ENCODE measurements at regions not wholly inside any gene's neighbourhood (a gene's known extent, or its start where the extent isn't known, plus 50 kb on each side); places are given as distances from the start of the nearest gene placed in this dataset.

DNA sequence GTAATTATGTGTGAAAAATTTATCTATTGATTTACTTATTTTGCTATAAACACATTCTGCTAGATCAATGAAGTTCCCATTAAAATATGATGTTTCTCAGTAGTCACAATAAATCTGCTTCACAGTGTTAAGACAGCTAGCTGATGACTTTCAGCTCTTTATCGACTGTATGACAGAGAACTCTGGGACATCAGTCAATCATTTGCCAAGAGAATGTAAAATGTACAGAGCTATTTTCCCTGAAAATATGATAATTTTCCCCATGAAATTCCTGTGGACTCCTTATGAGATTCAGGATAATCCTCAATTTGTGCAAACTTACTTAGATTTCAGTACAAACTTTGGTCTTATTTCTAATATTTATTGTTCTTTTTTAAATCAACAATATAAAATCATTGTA lies 430.5 kb downstream of the SLITRK6 start:
- no peak for DNase-seq

DNA sequence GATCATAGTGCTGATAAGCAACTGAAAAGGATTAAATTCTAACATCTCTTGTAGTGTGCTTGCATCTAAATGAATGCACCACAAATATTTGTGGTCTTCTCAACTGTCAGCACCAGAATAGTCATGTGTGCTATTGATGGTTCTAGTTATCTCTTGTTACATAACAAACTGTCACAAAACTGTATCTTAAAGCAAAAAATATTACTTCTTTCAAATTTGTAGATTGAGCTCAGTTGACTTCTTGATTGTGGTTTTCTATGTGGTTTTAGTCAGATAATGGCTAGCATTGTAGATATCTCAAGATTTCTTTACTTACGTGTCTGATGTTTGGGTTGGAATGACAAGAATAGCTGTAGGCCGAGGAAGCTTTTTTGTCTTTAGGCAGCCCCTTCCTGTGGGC lies 431.3 kb downstream of the SLITRK6 start:
- DNase-seq = no peak

DNA sequence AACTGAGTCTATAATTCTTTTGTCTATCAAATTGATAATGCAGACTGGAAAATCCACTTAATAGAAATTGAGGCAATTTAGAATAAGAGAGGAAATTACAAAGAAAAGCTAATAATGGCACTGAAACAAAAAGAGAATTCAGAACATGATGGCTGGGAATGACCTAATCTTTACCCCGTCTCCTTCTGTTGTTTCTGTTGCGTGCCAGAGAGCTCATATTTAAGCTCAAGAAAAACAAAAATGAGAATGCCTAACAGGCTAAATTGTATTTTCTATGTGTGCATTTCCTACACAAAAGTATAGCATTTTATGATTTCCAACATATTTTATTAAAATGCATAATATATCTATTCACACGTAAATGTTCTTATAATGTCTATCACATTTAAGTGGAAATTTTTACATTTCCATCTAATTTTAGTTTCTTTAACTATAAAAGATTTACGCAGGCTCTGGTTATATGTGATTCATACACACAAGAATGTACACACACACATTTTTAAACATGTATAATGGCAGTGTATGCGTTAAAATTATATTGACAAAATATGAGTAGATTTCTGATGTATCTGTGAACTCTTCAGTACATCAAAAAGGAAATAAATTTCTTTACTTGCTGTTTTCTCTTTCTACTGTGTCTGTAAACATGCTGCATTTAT lies 432.3 kb downstream of the SLITRK6 start:
- no peak for DNase-seq

DNA sequence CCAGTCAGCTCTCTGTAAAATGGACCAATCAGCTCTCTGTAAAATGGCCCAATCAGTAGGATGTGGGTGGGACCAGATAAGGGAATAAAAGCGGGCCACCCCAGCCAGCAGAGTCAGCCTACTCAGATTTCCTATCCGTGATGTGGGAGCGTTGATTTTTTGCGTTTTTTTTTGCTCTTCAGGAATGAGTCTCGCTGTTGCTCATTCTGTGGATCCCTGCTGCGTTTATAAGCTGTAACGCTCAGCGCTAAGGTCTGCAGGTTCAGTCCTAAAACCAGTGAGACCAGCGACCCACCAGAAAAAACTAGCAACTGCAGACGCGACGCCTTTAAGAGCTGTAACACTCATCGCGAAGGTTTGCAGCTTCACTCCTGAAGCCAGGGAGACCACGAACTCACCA lies 435.7 kb downstream of the SLITRK6 start:
- DNase-seq = no peak

DNA sequence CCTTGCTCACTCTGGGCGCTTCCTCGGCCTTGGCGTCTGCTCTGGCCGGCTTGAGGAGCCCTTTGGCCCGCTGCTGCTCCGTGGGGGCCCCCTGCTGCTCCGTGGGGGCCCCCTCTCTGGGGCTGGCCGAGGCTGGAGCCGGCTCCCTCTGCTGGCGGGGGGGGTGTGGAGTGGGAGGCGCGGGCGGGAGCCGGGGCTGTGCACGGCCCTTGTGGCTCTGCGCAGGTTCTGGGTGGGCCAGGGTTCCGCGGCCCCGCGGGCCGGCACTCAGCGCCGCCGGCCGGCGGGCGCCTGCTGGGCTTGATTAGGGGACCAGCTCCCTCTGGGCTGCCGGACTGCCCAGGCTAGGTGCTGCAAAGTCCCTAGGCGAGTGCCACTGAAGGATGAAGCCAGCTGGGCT lies 436.2 kb downstream of the SLITRK6 start:
- DNase-seq = no peak

DNA sequence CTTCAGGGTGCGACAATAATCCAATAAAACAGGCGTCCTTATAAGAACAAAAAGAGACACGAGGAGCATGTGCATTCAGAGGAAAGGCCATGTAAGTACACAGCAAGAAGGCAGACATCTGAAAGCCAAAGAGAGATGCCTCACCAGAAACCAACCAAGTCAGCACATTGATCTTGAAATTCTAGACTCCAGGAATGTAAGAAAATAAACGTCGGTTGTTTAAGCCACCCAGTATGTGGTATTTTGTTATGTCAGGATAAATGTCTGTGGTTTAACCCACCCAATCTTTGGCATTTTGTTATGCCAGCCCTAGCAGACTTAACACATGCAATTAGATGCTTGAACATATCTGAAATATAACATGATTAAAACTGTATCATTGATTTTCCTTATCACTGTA lies 452.0 kb downstream of the SLITRK6 start:
- DNase-seq = no peak

DNA sequence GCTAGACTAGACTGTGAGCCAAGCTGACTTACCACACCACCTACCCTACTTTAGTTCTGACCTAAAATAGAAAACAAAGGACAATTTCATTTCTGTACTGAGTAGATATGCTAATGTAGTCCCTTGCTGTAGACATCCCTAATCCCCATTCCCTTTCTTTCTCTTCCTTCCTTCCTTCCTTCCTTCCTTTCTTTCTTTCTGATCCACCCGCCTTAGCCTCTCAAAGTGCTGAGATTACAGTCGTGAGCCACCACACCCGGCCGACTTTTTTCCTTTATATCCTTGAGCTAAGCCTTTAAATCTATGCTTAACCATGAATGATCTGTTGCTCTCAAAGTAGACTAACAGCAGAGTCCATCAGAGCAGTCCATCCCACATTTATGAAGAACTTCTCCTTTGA lies 465.0 kb downstream of the SLITRK6 start:
- DNase-seq = no peak

DNA sequence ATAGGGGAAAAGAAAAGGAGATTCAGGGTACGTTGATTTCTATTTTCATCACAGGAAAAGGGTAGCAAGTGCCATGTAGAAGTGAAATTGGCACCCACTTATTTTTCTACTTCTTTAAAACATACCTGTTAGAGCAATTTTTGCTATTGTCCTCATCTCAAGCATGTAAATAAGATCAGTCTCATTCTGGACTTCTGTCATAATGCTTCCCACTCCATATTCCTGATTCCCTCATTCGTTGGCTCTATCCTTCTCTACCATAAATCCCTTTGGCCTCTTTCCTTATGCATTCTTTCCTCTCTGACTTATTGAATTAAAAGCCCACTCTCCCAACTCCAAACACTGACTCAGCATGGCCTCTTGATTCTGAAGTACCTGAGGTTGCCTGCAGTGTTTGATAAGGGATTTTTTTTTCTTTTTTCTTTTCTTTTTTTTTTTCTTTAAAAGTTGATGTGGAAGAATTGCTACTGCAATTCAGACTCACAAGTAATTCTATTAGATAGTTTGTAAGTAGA lies 465.7 kb downstream of the SLITRK6 start:
- no peak for DNase-seq

DNA sequence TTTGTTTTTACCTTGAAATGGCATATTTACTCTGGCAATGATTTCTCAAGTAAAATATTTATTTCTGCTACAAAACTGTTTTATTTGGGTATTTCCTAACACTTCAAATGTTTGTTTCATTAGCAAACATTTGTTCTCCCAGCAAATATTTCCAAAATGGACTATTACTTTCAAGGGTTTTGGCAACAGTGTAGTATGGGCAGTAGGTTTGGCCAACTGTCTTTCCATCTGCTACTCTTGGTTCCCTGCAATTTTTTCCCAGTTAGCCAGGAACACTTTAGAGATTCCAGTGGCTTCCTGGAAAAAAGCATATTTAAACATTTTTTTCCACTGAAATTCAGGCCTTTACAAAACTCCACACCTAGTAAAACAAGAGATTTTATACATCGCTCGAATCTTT lies 466.6 kb downstream of the SLITRK6 start:
- no peak for DNase-seq

DNA sequence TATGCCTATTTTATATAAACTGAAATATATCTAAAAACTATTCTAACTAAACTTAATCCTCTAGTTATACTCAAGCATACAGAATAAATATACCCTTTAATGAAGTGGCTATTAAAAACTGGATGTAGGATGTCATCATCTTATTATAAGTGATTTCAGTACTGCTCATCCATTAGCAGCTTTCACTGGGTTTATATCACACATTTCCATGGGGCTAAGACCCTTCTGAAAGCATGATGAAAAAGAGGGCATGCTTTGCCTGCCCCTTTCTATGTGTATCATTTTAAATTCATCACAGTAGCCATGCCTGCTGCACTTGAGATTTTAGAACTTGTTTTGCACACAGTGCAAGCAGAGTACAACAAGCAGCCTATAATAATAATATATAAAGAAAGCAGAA lies 477.5 kb downstream of the SLITRK6 start:
- DNase-seq = no peak

DNA sequence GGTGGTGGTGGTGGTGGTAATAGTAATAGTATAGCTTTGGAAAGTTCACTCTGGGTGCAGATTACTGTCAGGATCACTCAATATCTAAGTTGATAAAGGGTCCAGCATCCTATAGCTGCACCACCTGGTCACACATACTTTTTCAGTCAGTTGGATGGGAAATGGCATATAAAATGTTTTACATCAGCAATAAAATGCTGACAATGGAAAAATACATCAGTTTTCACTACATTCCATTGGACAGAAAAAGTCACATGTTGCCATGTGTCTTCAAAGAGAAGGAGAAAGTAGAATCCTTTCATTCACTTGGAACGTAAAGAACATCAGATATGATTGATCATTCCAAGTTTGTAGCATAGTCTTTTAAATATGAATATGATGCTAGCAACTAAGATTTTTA lies 481.4 kb downstream of the SLITRK6 start:
- DNase-seq = no peak

DNA sequence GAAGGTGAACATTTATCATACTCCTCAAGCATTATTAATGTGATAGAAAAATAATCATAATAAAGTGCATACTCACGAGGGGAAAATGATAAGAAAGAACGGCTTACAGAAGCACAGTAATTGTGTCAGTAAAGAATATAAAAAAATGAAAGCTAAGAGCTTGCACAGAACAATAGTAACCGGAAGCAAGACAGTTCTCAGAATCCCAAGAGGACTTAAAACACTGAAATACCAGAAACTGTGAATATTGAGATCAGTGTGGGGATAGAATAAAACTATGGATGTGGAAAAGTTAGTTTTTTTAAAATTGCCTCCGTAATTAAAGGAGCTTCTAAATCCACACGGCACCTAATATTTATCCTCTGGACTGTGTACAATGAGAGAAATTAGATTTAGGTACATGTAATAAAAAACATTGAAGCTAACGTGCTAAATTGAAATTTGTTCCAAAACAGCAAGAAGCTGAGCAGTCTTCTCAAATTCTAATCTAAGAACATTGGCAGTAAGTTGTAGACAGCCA lies 482.7 kb downstream of the SLITRK6 start:
- no peak for DNase-seq

DNA sequence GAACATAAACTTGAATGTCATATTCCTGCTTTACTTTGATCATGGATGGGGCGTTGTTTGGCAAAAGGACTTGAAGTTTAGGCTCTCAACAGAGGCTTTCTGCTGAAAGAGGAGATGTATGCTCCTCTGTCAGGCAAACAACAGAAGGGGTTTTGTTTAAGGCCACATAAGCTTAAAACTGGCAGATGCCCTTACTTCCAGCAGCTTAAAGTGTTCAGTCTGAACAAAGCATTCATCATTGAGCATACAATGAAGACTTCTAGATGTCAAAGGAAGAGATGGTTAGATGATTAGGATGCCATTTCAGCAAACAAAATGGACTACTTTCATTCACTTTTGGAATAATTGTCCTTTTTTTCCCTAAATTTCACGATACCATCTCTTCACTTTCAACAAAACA lies 484.5 kb downstream of the SLITRK6 start:
- no peak for DNase-seq

DNA sequence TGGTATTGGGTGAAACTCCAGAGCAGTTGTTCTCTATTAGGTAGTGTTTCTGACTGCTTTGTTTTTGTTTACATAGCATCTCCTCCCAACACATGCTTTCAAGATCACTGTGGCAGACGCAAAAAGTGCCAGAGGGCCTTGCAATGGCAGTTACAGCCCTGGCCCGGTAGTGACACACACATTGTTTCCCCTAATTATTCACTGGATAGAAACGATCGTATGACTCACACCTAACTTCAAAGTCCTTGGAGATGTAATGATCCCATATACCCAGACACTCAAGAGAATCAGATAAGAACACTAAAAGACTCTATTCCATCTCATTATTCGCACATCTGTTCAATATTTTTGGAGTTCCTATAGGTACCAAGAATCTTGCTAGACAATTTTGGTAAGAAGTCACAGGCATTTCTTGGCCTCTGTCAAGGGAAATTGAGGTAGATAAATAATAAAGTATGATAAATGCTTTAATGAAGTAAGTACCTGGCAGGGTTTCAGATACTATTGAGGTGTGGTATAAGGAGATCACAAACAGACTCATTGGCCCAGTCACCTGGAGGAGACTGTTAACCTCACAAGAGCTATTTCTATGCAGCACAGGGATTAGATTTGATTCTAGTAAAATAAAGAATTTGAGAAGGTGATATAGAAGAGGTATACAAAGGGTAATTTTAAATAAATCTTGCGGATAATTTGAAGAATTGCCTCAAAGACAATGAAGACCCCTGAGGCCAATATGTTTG lies 485.3 kb downstream of the SLITRK6 start:
- no peak for DNase-seq

DNA sequence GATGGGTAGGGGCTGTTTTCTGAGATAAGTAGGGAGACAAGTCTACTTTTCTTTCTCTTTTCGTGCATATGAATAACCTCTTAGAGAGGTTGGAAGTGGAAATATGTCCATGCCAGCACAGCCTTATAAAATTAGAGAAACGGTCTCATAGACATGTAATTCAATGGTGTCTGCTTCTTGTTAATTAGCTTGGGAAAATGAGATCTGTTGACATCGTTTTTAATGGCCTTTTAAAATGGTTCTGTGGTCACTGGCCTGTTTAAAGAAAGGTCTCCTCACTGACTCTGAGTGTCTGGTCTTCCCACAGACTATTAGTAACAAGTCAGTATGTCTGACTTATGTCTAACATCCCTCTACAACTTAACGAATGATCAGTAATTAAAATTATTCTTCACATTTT lies 487.1 kb downstream of the SLITRK6 start:
- DNase-seq = no peak

DNA sequence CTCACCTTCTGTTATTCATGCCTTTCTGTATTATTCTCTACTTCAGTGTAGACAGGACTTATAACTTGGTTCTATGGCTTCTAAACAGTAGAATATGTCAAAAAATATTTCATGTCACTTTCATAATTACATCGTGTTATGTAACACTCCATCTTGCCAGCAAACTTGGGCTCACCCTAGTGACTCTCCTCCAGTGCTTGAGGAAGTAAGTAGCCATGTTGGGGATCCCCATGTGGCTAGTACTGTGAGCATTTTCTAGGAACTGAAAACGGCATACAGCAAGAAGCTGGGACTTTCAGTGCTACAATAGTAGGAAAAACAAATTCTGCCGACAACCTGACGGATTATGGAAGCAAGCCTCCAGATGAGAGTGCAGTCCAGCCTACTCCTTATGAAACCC lies 495.6 kb downstream of the SLITRK6 start:
- no peak for DNase-seq

DNA sequence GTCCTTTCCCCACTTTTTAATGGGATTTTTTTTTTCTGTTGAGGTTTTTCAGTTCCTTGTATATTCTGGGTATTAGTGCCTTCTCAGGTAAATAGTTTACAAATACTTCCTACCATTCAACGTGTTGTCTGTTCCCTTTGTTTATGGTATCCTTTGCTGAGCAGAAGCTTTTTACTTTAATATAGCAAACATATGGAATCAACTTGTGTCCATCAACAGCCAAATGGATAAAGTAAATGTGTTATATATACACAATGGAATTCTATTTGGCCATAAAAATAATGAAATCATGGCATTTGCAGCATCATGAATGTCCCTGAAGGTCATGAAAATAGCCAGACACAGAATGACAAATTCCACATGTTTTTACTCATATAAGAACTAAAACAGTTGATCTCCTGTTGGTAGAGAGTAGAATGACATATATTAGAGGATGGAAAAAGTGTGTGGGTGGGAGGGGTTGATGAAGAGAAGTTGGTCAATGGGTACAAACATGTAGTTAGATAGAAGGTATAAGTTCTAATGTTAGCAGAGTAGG lies 500.8 kb downstream of the SLITRK6 start:
- no peak for DNase-seq

DNA sequence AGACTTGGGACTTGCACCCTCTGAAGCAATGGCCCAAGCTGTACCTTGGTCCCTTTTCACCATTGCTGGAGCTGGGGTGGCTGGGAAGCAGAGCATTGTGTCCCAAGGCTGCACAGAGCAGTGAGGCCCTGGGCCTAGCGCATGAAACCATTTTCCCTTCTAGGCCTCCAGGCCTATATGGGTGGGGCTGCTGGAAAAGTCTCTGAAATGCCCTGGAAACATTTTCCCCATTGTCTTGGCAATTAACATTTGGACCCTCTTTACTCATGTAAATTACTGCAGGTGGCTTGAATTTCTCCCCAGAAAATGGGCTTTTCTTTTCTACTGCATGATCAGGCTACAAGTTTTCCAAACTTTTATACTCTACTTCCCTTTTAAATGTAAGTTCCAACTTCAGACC lies 510.5 kb downstream of the SLITRK6 start:
- DNase-seq = no peak

DNA sequence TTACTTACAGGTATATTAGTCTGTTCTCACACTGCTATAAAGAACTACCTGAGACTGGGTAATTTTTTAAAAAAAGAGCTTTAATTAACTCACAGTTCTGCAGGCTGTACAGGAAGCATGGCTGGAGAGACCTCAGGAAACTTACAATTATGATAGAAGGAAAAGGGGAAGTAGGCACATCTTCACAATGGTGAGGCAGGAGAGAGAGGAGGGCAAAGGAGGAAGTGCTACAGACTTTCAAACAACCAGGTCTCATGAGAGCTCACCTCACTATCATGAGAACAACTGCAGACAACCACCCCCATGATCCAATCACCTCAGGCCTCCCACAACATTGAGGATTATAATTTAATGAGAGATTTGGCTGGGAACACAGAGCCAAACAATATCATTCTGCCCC lies 511.7 kb downstream of the SLITRK6 start:
- DNase-seq = no peak

DNA sequence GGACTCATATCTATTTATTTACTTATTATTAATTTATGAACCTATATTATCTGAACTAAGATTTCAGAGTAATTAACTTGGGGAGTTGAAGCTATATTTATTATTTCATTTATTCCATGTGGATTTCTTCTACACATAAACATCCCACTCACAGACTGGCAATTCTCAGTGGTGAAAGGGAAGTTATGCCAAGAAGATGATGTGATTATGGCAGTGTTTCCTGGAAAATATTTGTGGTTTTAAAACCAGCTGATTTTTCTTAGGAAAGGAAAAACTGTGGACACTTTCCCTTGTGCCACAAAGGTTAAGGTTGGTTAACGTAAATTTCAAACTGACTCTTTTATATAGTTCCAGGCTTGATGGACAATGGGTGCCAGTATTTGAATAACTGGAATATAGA lies 513.1 kb downstream of the SLITRK6 start:
- DNase-seq = no peak

DNA sequence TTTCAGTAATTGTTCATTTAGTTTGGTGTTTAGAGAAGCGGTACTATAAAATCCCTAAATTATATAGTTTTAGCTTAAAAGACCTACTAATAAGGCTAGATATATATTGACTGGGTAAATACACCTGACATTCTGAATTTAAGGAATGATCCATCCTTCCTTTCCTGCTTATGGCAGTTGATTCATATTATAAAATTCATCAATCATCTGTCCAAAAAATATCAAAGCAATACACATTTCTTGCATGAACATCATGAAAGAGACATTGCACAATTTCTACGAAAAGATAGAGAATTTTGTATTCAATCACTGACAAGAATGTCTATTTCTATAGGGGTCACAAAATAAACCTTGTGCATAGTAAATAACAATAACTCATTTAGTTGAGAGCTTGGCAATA lies 514.9 kb downstream of the SLITRK6 start:
- no peak for DNase-seq

DNA sequence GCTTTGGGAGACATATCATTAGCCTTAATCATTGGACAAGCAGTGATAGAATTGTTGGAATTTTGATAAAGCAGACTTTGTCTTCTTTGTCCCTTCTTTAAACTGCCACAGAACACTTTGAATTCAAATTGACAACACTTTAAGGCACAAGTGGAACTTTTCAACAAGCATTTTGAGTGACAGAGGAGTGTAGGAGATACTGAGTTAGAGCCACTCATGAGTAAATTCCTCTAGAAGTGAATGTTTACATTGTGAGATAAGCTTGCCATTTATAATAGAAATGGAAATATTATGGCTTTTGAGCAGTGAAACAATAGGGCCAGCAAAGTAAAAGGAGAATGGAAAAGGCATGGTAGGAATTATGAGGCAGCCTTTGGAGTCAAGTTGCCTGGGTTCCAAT lies 515.8 kb downstream of the SLITRK6 start:
- DNase-seq = no peak

DNA sequence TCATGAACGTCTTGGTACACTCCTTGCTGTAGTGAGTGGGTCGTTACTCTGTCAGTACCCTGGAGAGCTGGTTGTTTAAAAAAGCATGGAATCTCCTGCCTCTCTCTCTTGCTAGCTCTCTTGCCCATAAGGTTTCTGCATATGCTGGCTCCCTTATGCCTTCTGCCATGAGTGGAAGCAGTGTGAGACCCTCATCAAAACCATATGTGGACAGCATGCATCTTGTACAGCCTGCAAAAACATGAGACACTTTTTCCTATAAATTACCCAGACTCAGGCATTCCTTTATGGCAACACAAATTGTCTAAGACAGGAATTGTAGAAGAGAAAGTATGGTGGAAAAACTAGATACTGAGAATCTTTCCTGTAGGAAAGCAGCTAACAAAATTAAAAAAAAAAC lies 516.3 kb downstream of the SLITRK6 start:
- DNase-seq = no peak

DNA sequence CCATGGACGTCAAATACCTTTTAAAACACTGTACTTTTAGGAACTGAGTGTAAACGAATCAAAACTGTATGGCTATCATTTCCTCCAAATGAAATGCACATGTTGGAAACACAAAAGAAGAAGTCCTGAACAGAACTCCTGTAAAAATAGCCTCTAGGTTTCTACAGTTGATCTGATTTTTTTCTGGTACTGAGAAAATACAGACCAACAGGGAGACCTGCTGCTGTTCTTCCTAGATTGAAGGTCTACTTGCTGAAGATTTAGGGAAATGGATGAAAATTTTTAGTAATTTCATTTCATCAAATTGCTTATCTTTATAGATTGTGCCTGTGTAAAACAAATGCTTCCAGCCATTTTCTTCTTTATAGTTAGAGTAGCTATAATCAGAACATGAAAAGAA lies 520.4 kb downstream of the SLITRK6 start:
- no peak for DNase-seq
